Osteocyte (in vitro differentiated cells): ENCODE measurements at regions not wholly inside any gene's neighbourhood (a gene's known extent, or its start where the extent isn't known, plus 50 kb on each side); places are given as distances from the start of the nearest gene placed in this dataset.

Experiments
- DNase-seq: peaks from one replicate; pipeline ENCODE4 v3.0.0; 2021; ENCODE audit warnings: mixed read lengths; ENCODE audit not compliant: unreplicated experiment; ENCODE audit errors: extremely low spot score
- H3K27ac Mint-ChIP-seq: one replicate; pipeline ENCODE4 v1.8.0; 2021; ENCODE audit warnings: mild to moderate bottlenecking, mixed read lengths; ENCODE audit not compliant: unreplicated experiment
- H3K27me3 Mint-ChIP-seq: one replicate; pipeline ENCODE4 v1.8.0; 2021; ENCODE audit warnings: mixed read lengths; ENCODE audit not compliant: unreplicated experiment
- H3K36me3 Mint-ChIP-seq: one replicate; pipeline ENCODE4 v1.8.0; 2021; ENCODE audit warnings: mixed read lengths; ENCODE audit not compliant: unreplicated experiment
- H3K4me1 Mint-ChIP-seq: one replicate; pipeline ENCODE4 v1.8.0; 2021; ENCODE audit warnings: mixed read lengths; ENCODE audit not compliant: unreplicated experiment
- H3K4me3 Mint-ChIP-seq: one replicate; pipeline ENCODE4 v1.8.0; 2021; ENCODE audit warnings: mild to moderate bottlenecking, moderate library complexity, mixed read lengths; ENCODE audit not compliant: unreplicated experiment
- H3K9me3 Mint-ChIP-seq: one replicate; pipeline ENCODE4 v1.8.0; 2021; ENCODE audit warnings: mixed read lengths; ENCODE audit not compliant: unreplicated experiment
- CTCF ChIP-seq: fragments of 200-600 bp; sonication (generic); IDR thresholded peaks from 2 replicates; pipeline ENCODE4 v1.5.0; 2021; ENCODE audit warnings: antibody characterized with exemption, mild to moderate bottlenecking, moderate library complexity

GRCh38 chr12:90008277-90008676 is 299.6 kb upstream of the ATP2B1 start:
- Mint-ChIP-seq H3K27ac (no peak overlapping the region), H3K27me3 (no peaks in the 10 kb centered on the region), H3K4me1 (no peaks in the 10 kb centered on the region), H3K4me3 (no peak overlapping the region), H3K36me3 (no peaks in the 10 kb centered on the region), H3K9me3 (no peaks in the 10 kb centered on the region)
- TF ChIP-seq CTCF = no peak
- no peak for DNase-seq

GRCh38 chr12:90004319-90005074 is 295.9 kb upstream of the ATP2B1 start:
- no peak overlapping the region for H3K4me3 Mint-ChIP-seq
- no peak for DNase-seq
- no peaks in the 10 kb centered on the region for H3K9me3 Mint-ChIP-seq
- no peaks in the 10 kb centered on the region for H3K27me3 Mint-ChIP-seq
- peaks cover 14% of the 10 kb centered on the region for H3K4me1 Mint-ChIP-seq
- H3K27ac Mint-ChIP-seq = no peak overlapping the region
- no peaks in the 10 kb centered on the region for H3K36me3 Mint-ChIP-seq
- no peak for TF ChIP-seq CTCF

GRCh38 chr12:90003688-90004087 is 295.1 kb upstream of the ATP2B1 start:
- Mint-ChIP-seq H3K9me3 (no peaks in the 10 kb centered on the region), H3K27ac (no peak overlapping the region), H3K4me3 (no peak overlapping the region), H3K36me3 (no peaks in the 10 kb centered on the region), H3K4me1 (peaks cover 17% of the 10 kb centered on the region), H3K27me3 (no peaks in the 10 kb centered on the region)
- TF ChIP-seq CTCF = no peak
- no peak for DNase-seq

GRCh38 chr12:90000721-90001120 is 292.1 kb upstream of the ATP2B1 start:
- TF ChIP-seq CTCF = no peak
- Mint-ChIP-seq H3K36me3 (no peaks in the 10 kb centered on the region), H3K27me3 (no peaks in the 10 kb centered on the region), H3K9me3 (no peaks in the 10 kb centered on the region), H3K27ac (peak overlapping the region; percentile 27), H3K4me3 (no peak overlapping the region), H3K4me1 (peaks cover 22% of the 10 kb centered on the region)
- DNase-seq = no peak

GRCh38 chr12:89999699-90000505 is 291.3 kb upstream of the ATP2B1 start:
- DNase-seq = no peak
- Mint-ChIP-seq H3K4me3 (no peak overlapping the region), H3K9me3 (no peaks in the 10 kb centered on the region), H3K36me3 (no peaks in the 10 kb centered on the region), H3K27ac (peak overlapping the region; percentile 47), H3K27me3 (no peaks in the 10 kb centered on the region), H3K4me1 (peaks cover 30% of the 10 kb centered on the region)
- no peak for TF ChIP-seq CTCF
